K562 (cell line): ENCODE measurements at regions not wholly inside any gene's neighbourhood (a gene's known extent, or its start where the extent isn't known, plus 50 kb on each side); places are given as distances from the start of the nearest gene placed in this dataset.

Experiments
- ATAC-seq: fragments of 200-7000 bp; cut with Tn5 transposase; 3 replicates; pipeline ENCODE4 v1.9.1; 2020; ENCODE audit warnings: moderate library complexity
- BruUV-seq: library from RNA; stranded (reverse); fragments of 400-500 nt; replicated peaks from 2 replicates; lab custom pipeline; 2021; lab: Mats Ljungman, UMichigan
- CTCF ChIA-PET: fragments of 300-600 bp; formaldehyde crosslinking; extraction: SDS; loops from one replicate; lab custom pipeline; 2021; ENCODE audit warnings: low intra/inter-chr PET ratio; lab: Yijun Ruan, JAX
- POLR2A ChIA-PET: fragments of 300-600, 350-650 bp; sonication (Branson Sonifier 250); formaldehyde crosslinking; extraction: SDS; loops from one replicate; lab custom pipeline; 2021; ENCODE audit warnings: antibody characterized with exemption, inconsistent platforms; lab: Yijun Ruan, JAX
- DNase-seq, 4 experiments: peaks; one replicate each; pipeline versions ENCODE4 v3.0.0 to v3.0.0-alpha.2; 2011 to 2018; ENCODE audit warnings: low spot score in 3 of 4, mixed read lengths in 3 of 4; ENCODE audit errors: extremely low read depth in 1 of 4
- FAIRE-seq: peaks from 2 replicates; lab custom pipeline; 2011; peaks lifted over from hg19 to GRCh38; lab: Jason Lieb, UNC
- H2AFZ ChIP-seq: 2 replicates; pipeline ENCODE4 v1.6.0; 2011; ENCODE audit warnings: low read depth, low read length, control low read depth, inconsistent platforms
- H3K27ac ChIP-seq: fragments of 200-600 bp; 3 replicates; pipeline ENCODE4 v1.8.0; 2011; ENCODE audit warnings: low read depth, mild to moderate bottlenecking, control low read depth, inconsistent platforms, low read length, moderate library complexity, mixed read lengths; ENCODE audit errors: extremely low read depth
- H3K27me3 ChIP-seq, 2 experiments: fragments of 300-600 bp in 1 of 2; 2 replicates in 1 of 2; 3 replicates in 1 of 2; pipeline versions ENCODE4 v1.6.0 to v1.8.0; 2011; ENCODE audit warnings: inconsistent platforms in 2 of 2, low read length in 2 of 2, mild to moderate bottlenecking in 1 of 2, mixed read lengths in 1 of 2, moderate library complexity in 1 of 2; ENCODE audit not compliant: control insufficient read depth in 2 of 2, insufficient read depth in 2 of 2
- H3K36me3 ChIP-seq: fragments of 300-600 bp; 3 replicates; pipeline ENCODE4 v1.8.0; 2011; ENCODE audit warnings: mild to moderate bottlenecking, low read length, inconsistent platforms; ENCODE audit not compliant: control insufficient read depth, insufficient read depth
- H3K4me1 ChIP-seq, 2 experiments: fragments of 200-600 bp in 1 of 2; replicated peaks in 1 of 2; 2 replicates in 1 of 2; 3 replicates in 1 of 2; pipeline versions ENCODE4 v1.5.1 to v1.8.0; 2011; ENCODE audit warnings: inconsistent platforms in 2 of 2, low read length in 2 of 2, mild to moderate bottlenecking in 1 of 2, mixed read lengths in 1 of 2, moderate library complexity in 1 of 2; ENCODE audit not compliant: control insufficient read depth in 2 of 2, insufficient read depth in 2 of 2
- H3K4me2 ChIP-seq: 2 replicates; pipeline ENCODE4 v1.6.1; 2011; ENCODE audit warnings: low read length, control low read depth, inconsistent platforms, mixed read lengths; ENCODE audit not compliant: insufficient read depth
- H3K4me3 ChIP-seq: fragments of 200-600 bp; sonication (generic), shearing (Covaris generic); 2 replicates; pipeline ENCODE4 v1.5.1; 2016; ENCODE audit warnings: control low read depth, inconsistent platforms
- H3K79me2 ChIP-seq: fragments of 200-600 bp; 3 replicates; pipeline ENCODE4 v1.8.0; 2011; ENCODE audit warnings: low read length, inconsistent platforms; ENCODE audit not compliant: control insufficient read depth, insufficient read depth
- H3K9ac ChIP-seq, 2 experiments: 2 replicates each; pipeline versions ENCODE4 v1.6.0 to v1.6.1; 2011; ENCODE audit warnings: low read depth in 2 of 2, low read length in 2 of 2, control low read depth in 1 of 2, inconsistent platforms in 1 of 2, mild to moderate bottlenecking in 1 of 2, mixed read lengths in 1 of 2; ENCODE audit not compliant: insufficient read depth in 1 of 2
- H3K9me1 ChIP-seq: one replicate; pipeline ENCODE4 v1.6.0; 2011; ENCODE audit warnings: inconsistent platforms, mild to moderate bottlenecking, low read length, moderate library complexity; ENCODE audit not compliant: control insufficient read depth, insufficient read depth
- H3K9me3 ChIP-seq: replicated peaks from 2 replicates; pipeline ENCODE4 v1.5.1; 2011; ENCODE audit warnings: low read depth, low read length, inconsistent platforms; ENCODE audit not compliant: control insufficient read depth, insufficient read depth
- H4K20me1 ChIP-seq: replicated peaks from 2 replicates; pipeline ENCODE4 v1.6.1; 2011; ENCODE audit warnings: low read length, inconsistent platforms, mixed read lengths; ENCODE audit not compliant: control insufficient read depth, insufficient read depth
- HDAC3 ChIP-seq: fragments of 450-650 bp; IDR thresholded peaks from 2 replicates; pipeline ENCODE4 v1.6.1; 2018; ENCODE audit warnings: borderline replicate concordance, mild to moderate bottlenecking, moderate library complexity; ENCODE audit not compliant: partially characterized antibody
- HNRNPL ChIP-seq: fragments of 200-400 bp; formaldehyde crosslinking; IDR thresholded peaks from 2 replicates; pipeline ENCODE4 v1.6.1; 2017; ENCODE audit warnings: low read depth, mild to moderate bottlenecking, low read length
- ZFPM2 ChIP-seq: fragments of 250-450 bp; sonication (Bioruptor Pico); IDR thresholded peaks from 2 replicates; pipeline ENCODE4 v1.5.1; 2022; ENCODE audit warnings: mild to moderate bottlenecking
- ZNF165 ChIP-seq: fragments of 250-450 bp; sonication (Bioruptor Pico); IDR thresholded peaks from 2 replicates; pipeline ENCODE4 v1.4.0; 2020; ENCODE audit warnings: borderline replicate concordance
- ZNF436 ChIP-seq: fragments of 250-450, 450-650 bp; sonication (Bioruptor Pico); formaldehyde crosslinking; IDR thresholded peaks from 2 replicates; pipeline ENCODE4 v1.7.0; 2020; ENCODE audit warnings: mild to moderate bottlenecking
- WGBS: fragments of 100-300 bp; shearing (Covaris generic); methylation state at CpG from one replicate; pipeline ENCODE4 v1.1.6; 2016; ENCODE audit warnings: low coverage, mixed read lengths; ENCODE audit not compliant: insufficient coverage; ENCODE audit errors: missing lambda C conversion rate; 5-methylcytosine and 5-hydroxymethylcytosine counted together
- in situ Hi-C: fragments of 300-500 bp; cut with MboI; formaldehyde crosslinking; loops from 4 replicates; pipeline ENCODE4 v1.15.0; 2018; ENCODE audit warnings: inconsistent platforms, mixed read lengths
- intact Hi-C: fragments of 100-400 bp; cut with micrococcal nuclease; formaldehyde crosslinking; loops from 2 replicates; pipeline ENCODE4 v1.14.2; 2022
- TF ChIP-seq, protein P1 (sequence below): fragments of 450-650 bp; IDR thresholded peaks from 2 replicates; pipeline ENCODE4 v1.6.1; 2017; ENCODE audit warnings: mild to moderate bottlenecking, moderate library complexity
- TF ChIP-seq, protein P2 (sequence below): fragments of 450-650 bp; IDR thresholded peaks from 2 replicates; pipeline ENCODE4 v1.6.1; 2016
- TF ChIP-seq, protein P3 (sequence below): IDR thresholded peaks from 3 replicates; pipeline ENCODE4 v1.6.1; 2011; ENCODE audit warnings: borderline replicate concordance, mild to moderate bottlenecking, moderate library complexity; ENCODE audit not compliant: insufficient read length; ENCODE audit errors: extremely low read depth

DNA sequence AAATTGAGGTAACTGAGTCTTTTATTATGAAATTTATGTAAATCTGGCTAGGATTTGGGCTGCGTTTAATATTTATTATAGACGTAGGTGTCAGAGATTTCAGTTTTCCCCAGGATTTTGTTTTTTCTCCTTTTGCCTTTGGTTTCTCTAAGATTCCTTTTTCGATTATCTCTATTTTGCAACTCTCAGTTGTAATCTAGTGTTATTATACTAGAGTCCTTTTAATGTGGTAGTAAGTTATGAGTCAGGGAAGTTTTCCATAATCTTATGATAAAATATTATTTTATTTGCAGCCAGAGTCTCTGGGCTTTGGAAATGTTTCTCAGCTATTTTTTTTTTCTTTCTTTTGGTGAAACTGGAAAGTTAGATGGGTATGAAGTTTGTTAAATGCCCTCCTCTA lies 1043.8 kb downstream of the PLA2G4A start:
- Histone ChIP-seq H3K79me2 (no peaks in the 10 kb centered on the region), H4K20me1 (no peaks in the 10 kb centered on the region), H3K27me3 (no peaks in the 10 kb centered on the region), H3K9me1 (no peaks in the 10 kb centered on the region), H3K4me3 (no peak overlapping the region), H3K27ac (no peak overlapping the region), H2AFZ (no peak overlapping the region), H3K4me1 (no peaks in the 10 kb centered on the region), H3K36me3 (no peaks in the 10 kb centered on the region), H3K4me2 (no peak overlapping the region), H3K9ac (no peak overlapping the region), H3K9me3 (no peaks in the 10 kb centered on the region; the same call in 1 of the 2 replicates)
- DNase-seq, result no peak
- CTCF ChIA-PET, result no interaction called here
- intact Hi-C loops (no loop called here), in situ Hi-C loops (no loop called here)
- BruUV-seq, result no TSS peak
- POLR2A ChIA-PET, result no interaction called here
- 0% methylated on average over 3 of the region's 3 CpGs for WGBS
- ATAC-seq, result no peak
- no peak for FAIRE-seq
- TF ChIP-seq, protein P1, sequence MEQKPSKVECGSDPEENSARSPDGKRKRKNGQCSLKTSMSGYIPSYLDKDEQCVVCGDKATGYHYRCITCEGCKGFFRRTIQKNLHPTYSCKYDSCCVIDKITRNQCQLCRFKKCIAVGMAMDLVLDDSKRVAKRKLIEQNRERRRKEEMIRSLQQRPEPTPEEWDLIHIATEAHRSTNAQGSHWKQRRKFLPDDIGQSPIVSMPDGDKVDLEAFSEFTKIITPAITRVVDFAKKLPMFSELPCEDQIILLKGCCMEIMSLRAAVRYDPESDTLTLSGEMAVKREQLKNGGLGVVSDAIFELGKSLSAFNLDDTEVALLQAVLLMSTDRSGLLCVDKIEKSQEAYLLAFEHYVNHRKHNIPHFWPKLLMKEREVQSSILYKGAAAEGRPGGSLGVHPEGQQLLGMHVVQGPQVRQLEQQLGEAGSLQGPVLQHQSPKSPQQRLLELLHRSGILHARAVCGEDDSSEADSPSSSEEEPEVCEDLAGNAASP, result no peak
- no peak for TF ChIP-seq ZFPM2 (CRISPR knock-in tag)
- TF ChIP-seq, protein P2, sequence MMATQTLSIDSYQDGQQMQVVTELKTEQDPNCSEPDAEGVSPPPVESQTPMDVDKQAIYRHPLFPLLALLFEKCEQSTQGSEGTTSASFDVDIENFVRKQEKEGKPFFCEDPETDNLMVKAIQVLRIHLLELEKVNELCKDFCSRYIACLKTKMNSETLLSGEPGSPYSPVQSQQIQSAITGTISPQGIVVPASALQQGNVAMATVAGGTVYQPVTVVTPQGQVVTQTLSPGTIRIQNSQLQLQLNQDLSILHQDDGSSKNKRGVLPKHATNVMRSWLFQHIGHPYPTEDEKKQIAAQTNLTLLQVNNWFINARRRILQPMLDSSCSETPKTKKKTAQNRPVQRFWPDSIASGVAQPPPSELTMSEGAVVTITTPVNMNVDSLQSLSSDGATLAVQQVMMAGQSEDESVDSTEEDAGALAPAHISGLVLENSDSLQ, result no peak
- TF ChIP-seq, protein P3, sequence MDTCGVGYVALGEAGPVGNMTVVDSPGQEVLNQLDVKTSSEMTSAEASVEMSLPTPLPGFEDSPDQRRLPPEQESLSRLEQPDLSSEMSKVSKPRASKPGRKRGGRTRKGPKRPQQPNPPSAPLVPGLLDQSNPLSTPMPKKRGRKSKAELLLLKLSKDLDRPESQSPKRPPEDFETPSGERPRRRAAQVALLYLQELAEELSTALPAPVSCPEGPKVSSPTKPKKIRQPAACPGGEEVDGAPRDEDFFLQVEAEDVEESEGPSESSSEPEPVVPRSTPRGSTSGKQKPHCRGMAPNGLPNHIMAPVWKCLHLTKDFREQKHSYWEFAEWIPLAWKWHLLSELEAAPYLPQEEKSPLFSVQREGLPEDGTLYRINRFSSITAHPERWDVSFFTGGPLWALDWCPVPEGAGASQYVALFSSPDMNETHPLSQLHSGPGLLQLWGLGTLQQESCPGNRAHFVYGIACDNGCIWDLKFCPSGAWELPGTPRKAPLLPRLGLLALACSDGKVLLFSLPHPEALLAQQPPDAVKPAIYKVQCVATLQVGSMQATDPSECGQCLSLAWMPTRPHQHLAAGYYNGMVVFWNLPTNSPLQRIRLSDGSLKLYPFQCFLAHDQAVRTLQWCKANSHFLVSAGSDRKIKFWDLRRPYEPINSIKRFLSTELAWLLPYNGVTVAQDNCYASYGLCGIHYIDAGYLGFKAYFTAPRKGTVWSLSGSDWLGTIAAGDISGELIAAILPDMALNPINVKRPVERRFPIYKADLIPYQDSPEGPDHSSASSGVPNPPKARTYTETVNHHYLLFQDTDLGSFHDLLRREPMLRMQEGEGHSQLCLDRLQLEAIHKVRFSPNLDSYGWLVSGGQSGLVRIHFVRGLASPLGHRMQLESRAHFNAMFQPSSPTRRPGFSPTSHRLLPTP, result no peak
- no peak for TF ChIP-seq HNRNPL
- no peak for TF ChIP-seq ZNF165 (CRISPR knock-in tag)
- TF ChIP-seq HDAC3, result no peak
- no peak for TF ChIP-seq ZNF436
